ENCODE measurements at regions not wholly inside any gene's neighbourhood (a gene's known extent, or its start where the extent isn't known, plus 50 kb on each side); places are given as distances from the start of the nearest gene placed in this dataset.

DNA sequence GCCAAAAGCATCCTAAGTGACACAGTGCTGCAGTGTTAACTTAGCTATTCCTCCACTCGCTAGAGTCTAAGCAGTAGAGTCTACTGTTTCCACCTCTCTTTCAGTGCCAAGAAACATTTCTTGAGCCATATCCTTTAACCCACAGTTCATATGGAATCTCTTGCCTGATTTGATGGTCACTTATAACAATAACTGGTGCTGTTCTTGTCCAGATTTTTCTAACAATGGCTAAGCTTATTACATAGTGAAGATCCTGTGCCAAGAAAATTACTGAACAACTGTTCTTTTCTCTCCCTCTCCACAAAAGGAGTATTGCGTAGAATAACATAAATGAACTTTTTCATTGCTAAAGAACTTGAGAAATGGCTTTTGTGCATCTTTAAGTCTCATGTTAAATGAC lies 121.3 kb downstream of the CDC7 start:
- TF ChIP-seq POLR2A (IDR thresholded peaks at IDR 0.05) = no peak
- no peaks in the 10 kb centered on the region for H3K9me3 ChIP-seq

DNA sequence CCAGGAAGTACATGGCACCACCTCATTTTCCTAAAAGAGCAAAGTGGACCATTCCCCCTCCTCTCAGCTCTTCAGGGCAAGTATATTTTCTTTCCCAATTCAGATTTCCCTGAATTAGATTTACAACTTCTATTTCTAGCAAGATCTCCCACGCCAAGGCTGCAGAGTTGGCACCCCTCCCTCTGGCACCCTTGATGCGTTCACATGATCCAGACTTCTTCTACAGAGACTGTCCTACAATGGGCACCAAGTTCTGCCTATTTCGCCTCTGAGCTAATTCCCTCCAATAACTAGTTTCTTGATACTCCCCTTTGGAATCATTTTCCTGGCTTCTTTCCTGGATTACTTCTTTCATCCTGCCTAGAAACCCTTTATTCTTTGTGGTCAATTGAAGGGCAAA lies 122.0 kb downstream of the CDC7 start:
- ATAC-seq (no peak), DNase-seq (no peak)
- Histone ChIP-seq H3K9me3 (no peaks in the 10 kb centered on the region), H3K4me1 (no peaks in the 10 kb centered on the region), H3K4me3 (no peak overlapping the region), H3K36me3 (no peaks in the 10 kb centered on the region), H3K27me3 (no peaks in the 10 kb centered on the region), H3K27ac (no peak overlapping the region)
- WGBS (ENCODE audit: insufficient coverage, low coverage, low lambda C conversion rate, missing lambda C conversion rate) = 69% methylated on average over 3 of the region's 3 CpGs
- intact Hi-C loops (cut with DNase I) = no loop called here
- TF ChIP-seq, protein P1, sequence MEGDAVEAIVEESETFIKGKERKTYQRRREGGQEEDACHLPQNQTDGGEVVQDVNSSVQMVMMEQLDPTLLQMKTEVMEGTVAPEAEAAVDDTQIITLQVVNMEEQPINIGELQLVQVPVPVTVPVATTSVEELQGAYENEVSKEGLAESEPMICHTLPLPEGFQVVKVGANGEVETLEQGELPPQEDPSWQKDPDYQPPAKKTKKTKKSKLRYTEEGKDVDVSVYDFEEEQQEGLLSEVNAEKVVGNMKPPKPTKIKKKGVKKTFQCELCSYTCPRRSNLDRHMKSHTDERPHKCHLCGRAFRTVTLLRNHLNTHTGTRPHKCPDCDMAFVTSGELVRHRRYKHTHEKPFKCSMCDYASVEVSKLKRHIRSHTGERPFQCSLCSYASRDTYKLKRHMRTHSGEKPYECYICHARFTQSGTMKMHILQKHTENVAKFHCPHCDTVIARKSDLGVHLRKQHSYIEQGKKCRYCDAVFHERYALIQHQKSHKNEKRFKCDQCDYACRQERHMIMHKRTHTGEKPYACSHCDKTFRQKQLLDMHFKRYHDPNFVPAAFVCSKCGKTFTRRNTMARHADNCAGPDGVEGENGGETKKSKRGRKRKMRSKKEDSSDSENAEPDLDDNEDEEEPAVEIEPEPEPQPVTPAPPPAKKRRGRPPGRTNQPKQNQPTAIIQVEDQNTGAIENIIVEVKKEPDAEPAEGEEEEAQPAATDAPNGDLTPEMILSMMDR (IDR thresholded peaks at IDR 0.05) = no peak
- TF ChIP-seq POLR2A (IDR thresholded peaks at IDR 0.05) = no peak

More for the DNA sequence above, 121.3 kb downstream of the CDC7 start:
- no peak for ATAC-seq
- no peaks in the 10 kb centered on the region for H3K36me3 ChIP-seq
- H3K4me3 ChIP-seq = no peak overlapping the region
- intact Hi-C loops (cut with DNase I) = no loop called here
- no peaks in the 10 kb centered on the region for H3K4me1 ChIP-seq
- 73% methylated on average over 2 of the region's 2 CpGs for WGBS (ENCODE audit: insufficient coverage, low coverage, low lambda C conversion rate, missing lambda C conversion rate)
- H3K27me3 ChIP-seq = no peaks in the 10 kb centered on the region
- no peak overlapping the region for H3K27ac ChIP-seq
- DNase-seq = no peak

DNA sequence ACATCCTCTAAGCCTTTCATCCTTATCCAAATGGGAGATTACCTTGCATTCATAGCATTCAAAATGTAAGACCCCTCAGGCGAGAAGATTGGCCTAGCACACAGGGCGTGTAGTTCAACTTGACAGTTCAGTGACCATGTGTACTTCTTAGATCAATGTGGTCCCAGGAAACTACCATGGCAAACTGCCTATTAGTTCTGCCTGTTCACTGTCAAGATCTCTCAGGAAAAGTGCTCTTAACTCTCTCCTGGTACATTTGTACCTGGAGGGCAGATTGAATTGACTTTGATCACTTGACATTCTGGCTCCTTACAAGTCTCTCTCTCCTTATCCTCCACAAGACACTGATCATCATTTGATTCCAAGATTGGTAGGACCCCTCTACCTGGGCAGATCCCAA lies 122.4 kb downstream of the CDC7 start:
- ATAC-seq (no peak), DNase-seq (no peak)
- Histone ChIP-seq H3K4me1 (no peaks in the 10 kb centered on the region), H3K27ac (no peak overlapping the region), H3K27me3 (no peaks in the 10 kb centered on the region), H3K9me3 (no peaks in the 10 kb centered on the region), H3K36me3 (no peaks in the 10 kb centered on the region), H3K4me3 (no peak overlapping the region)
- intact Hi-C loops (cut with DNase I) = no loop called here
- no peak for TF ChIP-seq POLR2A (IDR thresholded peaks at IDR 0.05)
- TF ChIP-seq, protein P1 (IDR thresholded peaks at IDR 0.05) = no peak
- 52% methylated on average over 2 of the region's 2 CpGs for WGBS (ENCODE audit: insufficient coverage, low coverage, low lambda C conversion rate, missing lambda C conversion rate)

DNA sequence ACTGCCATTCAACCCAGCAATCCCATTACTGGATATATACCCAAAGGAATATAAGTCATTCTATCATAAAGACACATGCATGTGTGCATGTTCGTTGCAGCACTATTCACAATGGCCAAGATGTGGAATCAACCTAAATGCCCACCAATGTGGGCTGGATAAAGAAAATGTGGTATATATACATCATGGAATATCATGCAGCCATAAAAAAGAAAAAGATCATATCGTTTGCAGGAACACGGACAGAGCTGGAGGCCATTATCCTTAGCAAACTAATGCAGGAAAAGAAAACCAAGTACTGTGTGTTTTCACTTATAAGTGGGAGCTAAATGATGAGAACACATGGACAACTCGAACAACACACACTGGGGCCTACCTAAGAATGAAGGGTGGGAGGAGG lies 123.7 kb downstream of the CDC7 start:
- DNase-seq (no peak), ATAC-seq (no peak)
- intact Hi-C loops (cut with DNase I) = no loop called here
- WGBS (ENCODE audit: insufficient coverage, low coverage, low lambda C conversion rate, missing lambda C conversion rate) = 79% methylated on average over 4 of the region's 4 CpGs
- Histone ChIP-seq H3K27ac (no peak overlapping the region), H3K27me3 (no peaks in the 10 kb centered on the region), H3K4me3 (no peak overlapping the region), H3K4me1 (no peaks in the 10 kb centered on the region), H3K9me3 (no peaks in the 10 kb centered on the region), H3K36me3 (no peaks in the 10 kb centered on the region)
- TF ChIP-seq, protein P1 (IDR thresholded peaks at IDR 0.05) = no peak
- no peak for TF ChIP-seq POLR2A (IDR thresholded peaks at IDR 0.05)

Small RNA genes in the stretch of these regions (small RNA-seq; reads per million reads assigned to genes)
- gene AL714022.1 = 0 reads per million in 2 experiments

All from right lobe of liver (tissue), 6 donors.